Bronchial epithelial cell (primary cell): ENCODE measurements at regions not wholly inside any gene's neighbourhood (a gene's known extent, or its start where the extent isn't known, plus 50 kb on each side); places are given as distances from the start of the nearest gene placed in this dataset.

ENCODE experiments used
- DNase-seq: peaks from one replicate; pipeline ENCODE4 v3.0.0-alpha.2; 2010; ENCODE audit warnings: low read depth
- FAIRE-seq: peaks from 2 replicates; lab custom pipeline; 2011; peaks lifted over from hg19 to GRCh38; lab: Jason Lieb, UNC
- H3K27me3 ChIP-seq: 2 replicates; pipeline ENCODE4 v1.5.1; 2011; ENCODE audit warnings: low read length; ENCODE audit not compliant: control insufficient read depth, insufficient read depth
- H3K36me3 ChIP-seq: 2 replicates; pipeline ENCODE4 v1.5.1; 2011; ENCODE audit warnings: low read length; ENCODE audit not compliant: control insufficient read depth, insufficient read depth
- H3K4me3 ChIP-seq: 2 replicates; pipeline ENCODE4 v1.5.1; 2011; ENCODE audit warnings: mild to moderate bottlenecking, low read depth, low read length, control low read depth
- TF ChIP-seq, protein P1 (sequence below): IDR thresholded peaks from 2 replicates; pipeline ENCODE4 v1.5.1; 2011; ENCODE audit warnings: mild to moderate bottlenecking, moderate library complexity, low read length, control low read depth, inconsistent platforms; ENCODE audit not compliant: insufficient read depth, severe bottlenecking

DNA sequence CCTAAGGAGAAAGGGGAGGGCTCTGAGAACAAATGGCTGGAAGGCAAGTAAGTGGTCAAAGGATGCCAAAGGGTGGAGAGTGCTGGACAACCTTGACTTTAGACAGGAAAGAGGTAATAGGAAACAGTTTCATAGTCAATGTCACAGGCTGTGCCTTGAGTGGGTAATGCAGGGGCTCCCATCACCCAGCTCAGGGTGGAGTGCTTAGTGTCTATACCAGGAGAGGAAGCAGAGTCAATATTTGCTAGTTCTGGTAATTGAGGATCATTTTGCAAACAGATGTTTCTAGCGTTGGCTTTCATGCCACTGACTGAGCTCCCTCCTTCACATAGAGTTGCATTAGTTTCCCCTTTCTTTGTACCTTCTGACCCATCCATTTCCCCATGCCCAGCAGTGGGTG is 64.6 kb upstream of the KL start:
- TF ChIP-seq, protein P1, sequence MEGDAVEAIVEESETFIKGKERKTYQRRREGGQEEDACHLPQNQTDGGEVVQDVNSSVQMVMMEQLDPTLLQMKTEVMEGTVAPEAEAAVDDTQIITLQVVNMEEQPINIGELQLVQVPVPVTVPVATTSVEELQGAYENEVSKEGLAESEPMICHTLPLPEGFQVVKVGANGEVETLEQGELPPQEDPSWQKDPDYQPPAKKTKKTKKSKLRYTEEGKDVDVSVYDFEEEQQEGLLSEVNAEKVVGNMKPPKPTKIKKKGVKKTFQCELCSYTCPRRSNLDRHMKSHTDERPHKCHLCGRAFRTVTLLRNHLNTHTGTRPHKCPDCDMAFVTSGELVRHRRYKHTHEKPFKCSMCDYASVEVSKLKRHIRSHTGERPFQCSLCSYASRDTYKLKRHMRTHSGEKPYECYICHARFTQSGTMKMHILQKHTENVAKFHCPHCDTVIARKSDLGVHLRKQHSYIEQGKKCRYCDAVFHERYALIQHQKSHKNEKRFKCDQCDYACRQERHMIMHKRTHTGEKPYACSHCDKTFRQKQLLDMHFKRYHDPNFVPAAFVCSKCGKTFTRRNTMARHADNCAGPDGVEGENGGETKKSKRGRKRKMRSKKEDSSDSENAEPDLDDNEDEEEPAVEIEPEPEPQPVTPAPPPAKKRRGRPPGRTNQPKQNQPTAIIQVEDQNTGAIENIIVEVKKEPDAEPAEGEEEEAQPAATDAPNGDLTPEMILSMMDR, result no peak
- FAIRE-seq, result no peak
- H3K36me3 ChIP-seq, result no peaks in the 10 kb centered on the region
- DNase-seq, result no peak
- H3K4me3 ChIP-seq, result no peak overlapping the region
- peaks cover 11% of the 10 kb centered on the region for H3K27me3 ChIP-seq

DNA sequence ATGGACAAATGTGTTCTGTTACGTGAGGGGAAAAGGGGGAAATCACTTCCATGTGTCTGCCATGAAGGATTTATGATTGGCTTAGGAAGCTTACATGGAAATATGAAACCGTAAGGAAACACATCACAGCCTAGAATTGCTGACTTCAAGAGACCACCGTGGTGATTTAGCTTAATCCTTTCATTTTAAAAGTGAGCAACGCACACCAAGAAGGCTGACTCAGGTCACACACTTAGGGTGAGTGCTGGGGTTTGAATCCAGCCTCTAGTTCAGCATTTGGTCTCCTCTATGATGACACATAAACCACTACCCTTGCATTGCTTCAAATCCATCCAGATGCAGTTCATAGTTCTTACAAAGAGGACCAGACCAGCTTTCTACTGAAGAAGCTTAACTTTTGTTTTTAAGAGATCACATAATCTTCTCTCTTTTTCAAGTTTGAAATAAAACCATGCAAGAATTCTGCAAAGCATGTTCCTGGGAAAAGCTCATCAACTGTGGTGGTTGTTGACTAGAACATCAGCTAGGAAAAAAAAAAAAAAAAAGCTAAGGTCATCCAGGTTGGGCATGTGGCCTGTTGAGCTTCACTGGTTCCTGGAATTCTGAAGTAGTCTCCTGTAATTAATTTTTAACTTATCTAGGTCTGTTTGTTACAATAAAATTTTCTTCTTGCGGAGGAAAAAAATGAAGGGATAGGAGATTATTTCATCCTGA is 60.2 kb upstream of the KL start:
- Histone ChIP-seq H3K36me3 (no peaks in the 10 kb centered on the region), H3K4me3 (no peak overlapping the region), H3K27me3 (peaks cover 4% of the 10 kb centered on the region)
- FAIRE-seq (no peak), DNase-seq (no peak)
- TF ChIP-seq, protein P1, result no peak

DNA sequence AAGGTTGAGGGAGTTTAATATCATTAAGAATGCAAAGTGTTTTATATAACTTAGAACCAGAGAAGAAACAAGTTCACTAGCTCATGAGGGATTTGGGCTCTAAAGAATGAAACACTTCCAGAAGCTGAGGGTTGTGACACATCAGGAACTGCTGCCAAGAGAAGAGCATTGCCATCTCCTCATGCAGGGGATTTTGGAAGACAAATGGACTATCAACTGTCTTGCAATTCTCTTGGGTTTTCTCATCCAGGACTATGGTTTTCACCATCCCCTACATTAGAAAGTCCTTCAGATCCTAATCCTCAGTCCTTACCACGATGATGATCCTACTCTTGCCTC is 59.7 kb upstream of the KL start:
- H3K36me3 ChIP-seq, result no peaks in the 10 kb centered on the region
- TF ChIP-seq, protein P1, result no peak
- DNase-seq (no peak), FAIRE-seq (no peak)
- peaks cover 1% of the 10 kb centered on the region for H3K27me3 ChIP-seq
- no peak overlapping the region for H3K4me3 ChIP-seq

DNA sequence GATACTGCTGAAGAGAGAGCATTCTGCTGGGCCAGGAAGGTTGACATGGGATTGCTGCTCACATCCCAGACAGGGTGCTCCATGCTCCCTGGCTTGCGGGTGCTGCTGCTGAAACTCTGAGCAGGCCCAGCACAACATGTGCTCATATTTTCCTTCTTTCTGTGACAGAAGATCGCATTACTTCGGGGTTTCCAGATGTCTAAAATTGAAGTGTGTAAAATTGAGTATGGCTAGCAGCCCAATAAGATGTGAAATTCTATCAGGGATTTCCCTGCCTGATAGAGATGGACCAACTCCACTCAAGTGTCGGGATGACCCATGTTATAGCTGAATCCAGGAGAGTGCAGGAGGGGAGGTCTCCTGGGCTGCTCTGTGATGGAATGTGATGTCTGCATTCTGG is 55.6 kb upstream of the KL start:
- no peaks in the 10 kb centered on the region for H3K36me3 ChIP-seq
- H3K27me3 ChIP-seq, result no peaks in the 10 kb centered on the region
- TF ChIP-seq, protein P1, result no peak
- FAIRE-seq, result no peak
- no peak for DNase-seq
- H3K4me3 ChIP-seq, result no peak overlapping the region

DNA sequence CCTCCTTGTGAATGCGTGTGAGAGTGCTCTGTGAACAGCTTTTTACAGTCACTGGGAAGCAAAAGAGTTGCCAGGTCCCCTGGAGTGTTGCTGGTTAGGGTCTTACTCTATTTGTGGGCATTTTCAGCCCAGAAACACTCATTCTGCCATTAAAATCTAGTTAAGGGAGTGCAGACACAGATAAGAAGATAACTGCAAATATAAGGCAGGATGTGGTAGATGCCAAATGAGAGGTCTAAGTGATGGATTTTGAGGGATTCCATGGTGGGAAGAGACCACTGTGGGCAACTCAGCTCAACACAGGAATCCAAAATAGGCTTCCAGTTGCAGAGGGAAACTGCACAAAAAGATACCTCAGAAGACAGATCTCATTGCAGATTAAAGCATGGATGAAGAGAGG is 54.5 kb upstream of the KL start:
- no peaks in the 10 kb centered on the region for H3K36me3 ChIP-seq
- FAIRE-seq (peak; percentile 47), DNase-seq (no peak)
- TF ChIP-seq, protein P1, result no peak
- H3K4me3 ChIP-seq, result no peak overlapping the region
- no peaks in the 10 kb centered on the region for H3K27me3 ChIP-seq

DNA sequence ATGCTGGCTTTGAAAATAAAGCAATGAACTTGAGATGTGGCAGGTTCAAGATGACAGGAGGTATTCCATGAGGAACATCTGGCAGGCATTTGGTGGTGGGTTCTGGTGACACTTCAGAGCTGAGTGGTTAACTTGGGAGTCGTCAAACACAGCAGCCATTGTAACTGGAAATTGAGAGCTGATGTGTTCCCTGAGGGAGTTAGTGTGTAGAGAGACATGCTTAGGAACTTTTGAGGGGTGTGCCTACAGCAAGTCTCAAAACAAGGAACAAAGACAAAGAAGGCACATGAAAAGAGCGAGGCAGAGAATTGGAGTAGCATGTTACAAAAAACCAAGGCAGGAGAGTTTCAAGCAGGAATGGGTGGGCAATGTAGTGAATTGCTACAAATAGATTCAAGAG is 53.9 kb upstream of the KL start:
- DNase-seq (no peak), FAIRE-seq (no peak)
- TF ChIP-seq, protein P1, result no peak
- Histone ChIP-seq H3K27me3 (peaks cover 1% of the 10 kb centered on the region), H3K4me3 (no peak overlapping the region), H3K36me3 (no peaks in the 10 kb centered on the region)
